ENCODE measurements at regions not wholly inside any gene's neighbourhood (a gene's known extent, or its start where the extent isn't known, plus 50 kb on each side); places are given as distances from the start of the nearest gene placed in this dataset.

- H3K9me3 Mint-ChIP-seq, result no peaks in the 10 kb centered on the region
- no peak for TF ChIP-seq CTCF (conservative IDR thresholded peaks at IDR 0.05)
- no peak overlapping the region for H3K4me3 Mint-ChIP-seq
- H3K27me3 Mint-ChIP-seq (ENCODE audit: low read depth), result no peaks in the 10 kb centered on the region
- no peak overlapping the region for H3K27ac Mint-ChIP-seq (ENCODE audit: unreplicated experiment)
- H3K36me3 Mint-ChIP-seq (ENCODE audit: low read depth), result no peaks in the 10 kb centered on the region
- H3K4me1 Mint-ChIP-seq, result no peaks in the 10 kb centered on the region
- no peak for DNase-seq (ENCODE audit: low read depth, low spot score)
These were observed 588.7 kb downstream of the CCER1 start for GRCh38 chr12:90366286-90366685.

GRCh38 chr12:90360300-90360699 lies 594.7 kb downstream of the CCER1 start:
- Mint-ChIP-seq H3K4me3 (no peak overlapping the region), H3K27ac (ENCODE audit: unreplicated experiment) (no peak overlapping the region), H3K9me3 (no peaks in the 10 kb centered on the region), H3K27me3 (ENCODE audit: low read depth) (no peaks in the 10 kb centered on the region), H3K4me1 (no peaks in the 10 kb centered on the region), H3K36me3 (ENCODE audit: low read depth) (no peaks in the 10 kb centered on the region)
- TF ChIP-seq CTCF (conservative IDR thresholded peaks at IDR 0.05), result no peak
- DNase-seq (ENCODE audit: low read depth, low spot score), result no peak

- H3K36me3 Mint-ChIP-seq (ENCODE audit: low read depth), result no peaks in the 10 kb centered on the region
- no peaks in the 10 kb centered on the region for H3K9me3 Mint-ChIP-seq
- DNase-seq (ENCODE audit: low read depth, low spot score), result no peak
- H3K4me3 Mint-ChIP-seq, result no peak overlapping the region
- no peaks in the 10 kb centered on the region for H3K4me1 Mint-ChIP-seq
- H3K27ac Mint-ChIP-seq (ENCODE audit: unreplicated experiment), result no peak overlapping the region
- no peak for TF ChIP-seq CTCF (conservative IDR thresholded peaks at IDR 0.05)
- no peaks in the 10 kb centered on the region for H3K27me3 Mint-ChIP-seq (ENCODE audit: low read depth)
These were observed 599.1 kb downstream of the CCER1 start for GRCh38 chr12:90355711-90356355.

GRCh38 chr12:90343966-90344365 lies 611.0 kb downstream of the CCER1 start:
- no peaks in the 10 kb centered on the region for H3K36me3 Mint-ChIP-seq (ENCODE audit: low read depth)
- H3K27me3 Mint-ChIP-seq (ENCODE audit: low read depth), result no peaks in the 10 kb centered on the region
- H3K4me3 Mint-ChIP-seq, result no peak overlapping the region
- no peaks in the 10 kb centered on the region for H3K9me3 Mint-ChIP-seq
- peaks cover 18% of the 10 kb centered on the region for H3K4me1 Mint-ChIP-seq
- no peak for DNase-seq (ENCODE audit: low read depth, low spot score)
- TF ChIP-seq CTCF (conservative IDR thresholded peaks at IDR 0.05), result no peak
- no peak overlapping the region for H3K27ac Mint-ChIP-seq (ENCODE audit: unreplicated experiment)

- DNase-seq (ENCODE audit: low read depth, low spot score), result no peak
- no peak overlapping the region for H3K27ac Mint-ChIP-seq (ENCODE audit: unreplicated experiment)
- no peaks in the 10 kb centered on the region for H3K27me3 Mint-ChIP-seq (ENCODE audit: low read depth)
- H3K36me3 Mint-ChIP-seq (ENCODE audit: low read depth), result no peaks in the 10 kb centered on the region
- H3K4me3 Mint-ChIP-seq, result no peak overlapping the region
- H3K4me1 Mint-ChIP-seq, result peaks cover 18% of the 10 kb centered on the region
- TF ChIP-seq CTCF (conservative IDR thresholded peaks at IDR 0.05), result no peak
- H3K9me3 Mint-ChIP-seq, result no peaks in the 10 kb centered on the region
These were observed 612.9 kb downstream of the CCER1 start for GRCh38 chr12:90342081-90342480.
